Panc1 (cell line): ENCODE measurements at regions not wholly inside any gene's neighbourhood (a gene's known extent, or its start where the extent isn't known, plus 50 kb on each side); places are given as distances from the start of the nearest gene placed in this dataset.

Source experiments
- CTCF ChIP-seq: fragments of 450-650 bp; IDR thresholded peaks from 2 replicates; pipeline ENCODE4 v1.5.1; 2017; ENCODE audit warnings: mild to moderate bottlenecking
- POLR2AphosphoS5 ChIP-seq: IDR thresholded peaks from 2 replicates; pipeline ENCODE4 v1.6.1; 2012; ENCODE audit warnings: mild to moderate bottlenecking, low read depth, low read length, moderate library complexity

GRCh38 chr10:78457804-78458482 lies 424.3 kb downstream of the RPS24 start:
- TF ChIP-seq CTCF (no peak), POLR2AphosphoS5 (0 out of 2 replicates have a peak, but pooled peaks have one; percentile 28)
